Spinal cord (tissue), 9 donors: ENCODE measurements at regions not wholly inside any gene's neighbourhood (a gene's known extent, or its start where the extent isn't known, plus 50 kb on each side); places are given as distances from the start of the nearest gene placed in this dataset.
A peak's percentile ranks its signal among the peaks of the same experiment; 100 is the strongest.
"Not testable (repeated sequence)": the region's sequence is repeated elsewhere in the genome, so short reads cannot be mapped to it uniquely, and the experiment has no call there.

Experiments used
- DNase-seq, 6 donors: peaks; one replicate each; pipeline versions ENCODE4 v3.0.0 to v3.0.0-alpha.2; 2013 to 2015; ENCODE audit warnings: low spot score in 6 of 6, low read depth in 4 of 6
- H3K27ac ChIP-seq: one replicate; pipeline ENCODE4 v1.5.1; 2013; ENCODE audit warnings: low read depth, low read length, control low read depth
- H3K27me3 ChIP-seq: one replicate; pipeline ENCODE4 v1.6.1; 2013; ENCODE audit warnings: low read length; ENCODE audit not compliant: control insufficient read depth, insufficient read depth
- H3K36me3 ChIP-seq: one replicate; pipeline ENCODE4 v1.6.1; 2013; ENCODE audit warnings: low read length; ENCODE audit not compliant: control insufficient read depth, insufficient read depth
- H3K4me1 ChIP-seq: one replicate; pipeline ENCODE4 v1.6.1; 2013; ENCODE audit warnings: low read length; ENCODE audit not compliant: control insufficient read depth, insufficient read depth
- H3K4me3 ChIP-seq: one replicate; pipeline ENCODE4 v1.5.1; 2013; ENCODE audit warnings: low read depth, low read length, control low read depth
- H3K9me3 ChIP-seq: one replicate; pipeline ENCODE4 v1.6.1; 2013; ENCODE audit warnings: low read length; ENCODE audit not compliant: control insufficient read depth, insufficient read depth
- WGBS: methylation state at CpG from one replicate; pipeline ENCODE4 v1.1.5; 2013; ENCODE audit warnings: missing lambda C conversion rate; ENCODE audit not compliant: insufficient coverage; 5-methylcytosine and 5-hydroxymethylcytosine counted together
- donor health status: healthy.

DNA sequence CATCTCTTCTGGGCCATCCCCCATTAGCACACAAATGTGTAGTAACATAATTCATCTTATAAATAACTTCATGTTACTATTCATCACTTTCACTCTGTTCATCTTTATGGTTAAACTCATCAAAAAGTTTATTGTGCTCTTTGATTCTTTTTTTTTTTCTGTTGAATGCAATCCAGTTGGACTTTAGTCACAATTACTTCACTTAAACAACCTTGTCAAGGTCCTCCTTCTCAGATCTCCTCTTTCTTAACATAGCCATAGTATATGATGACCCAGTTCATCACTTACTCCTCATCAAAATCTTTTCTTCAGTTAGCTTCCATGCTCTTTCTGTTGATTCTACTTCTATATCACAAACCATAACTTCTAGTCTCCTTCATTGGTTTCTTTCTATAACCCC is 80.2 kb upstream of the ZC3H15 start:
- no peaks in the 10 kb centered on the region for H3K36me3 ChIP-seq
- H3K4me3 ChIP-seq = no peak overlapping the region
- H3K4me1 ChIP-seq = no peaks in the 10 kb centered on the region
- H3K27ac ChIP-seq = no peak overlapping the region
- no peak for DNase-seq
- H3K27me3 ChIP-seq = no peaks in the 10 kb centered on the region
- no peaks in the 10 kb centered on the region for H3K9me3 ChIP-seq

DNA sequence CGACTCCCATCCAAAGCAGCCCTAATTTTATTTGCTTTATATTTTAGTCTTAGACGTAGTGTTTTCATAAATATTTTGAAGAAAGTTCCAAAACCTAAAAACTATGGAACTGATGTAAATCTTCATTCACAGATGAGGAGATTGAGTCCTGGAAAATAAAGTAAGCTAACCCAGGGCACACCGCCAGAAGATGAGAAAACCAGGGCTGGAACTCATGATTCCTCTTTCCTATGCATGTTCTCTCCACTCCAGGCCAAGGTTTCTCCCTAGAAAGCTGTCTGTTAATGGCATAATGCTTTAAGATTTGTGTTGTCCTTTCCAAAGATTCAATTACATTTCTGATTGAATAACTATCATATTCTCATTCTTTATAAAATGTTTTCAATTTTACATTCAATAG is 78.4 kb upstream of the ZC3H15 start:
- H3K4me1 ChIP-seq = no peaks in the 10 kb centered on the region
- H3K9me3 ChIP-seq = no peaks in the 10 kb centered on the region
- no peaks in the 10 kb centered on the region for H3K36me3 ChIP-seq
- 100% methylated on average over 1 of the region's 3 CpGs for WGBS
- DNase-seq = no peak
- H3K27me3 ChIP-seq = no peaks in the 10 kb centered on the region
- H3K27ac ChIP-seq = no peak overlapping the region
- H3K4me3 ChIP-seq = no peak overlapping the region

DNA sequence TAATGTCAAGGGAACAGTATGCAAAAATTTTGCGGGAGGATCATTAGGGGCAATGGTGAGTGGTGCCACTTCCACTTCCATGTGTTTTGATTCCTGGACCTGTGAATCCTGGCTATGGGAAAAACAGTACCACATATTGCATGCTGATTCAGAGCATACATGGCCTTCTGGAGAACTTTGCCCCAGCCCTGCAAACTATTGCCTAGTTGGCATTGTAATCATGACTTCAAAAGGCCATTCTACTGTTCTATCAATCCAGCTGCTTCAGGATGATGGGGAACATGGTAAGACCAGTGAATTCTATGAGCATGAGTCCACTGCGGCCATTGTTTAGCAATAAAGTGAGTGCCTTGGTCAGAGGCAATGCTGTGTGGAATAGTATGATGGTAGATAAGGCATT is 75.3 kb upstream of the ZC3H15 start:
- Histone ChIP-seq H3K27me3 (no peaks in the 10 kb centered on the region), H3K9me3 (peaks cover 2% of the 10 kb centered on the region), H3K4me3 (no peak overlapping the region), H3K4me1 (no peaks in the 10 kb centered on the region), H3K27ac (no peak overlapping the region), H3K36me3 (no peaks in the 10 kb centered on the region)
- 100% methylated on average over 2 of the region's 2 CpGs for WGBS
- no peak for DNase-seq

DNA sequence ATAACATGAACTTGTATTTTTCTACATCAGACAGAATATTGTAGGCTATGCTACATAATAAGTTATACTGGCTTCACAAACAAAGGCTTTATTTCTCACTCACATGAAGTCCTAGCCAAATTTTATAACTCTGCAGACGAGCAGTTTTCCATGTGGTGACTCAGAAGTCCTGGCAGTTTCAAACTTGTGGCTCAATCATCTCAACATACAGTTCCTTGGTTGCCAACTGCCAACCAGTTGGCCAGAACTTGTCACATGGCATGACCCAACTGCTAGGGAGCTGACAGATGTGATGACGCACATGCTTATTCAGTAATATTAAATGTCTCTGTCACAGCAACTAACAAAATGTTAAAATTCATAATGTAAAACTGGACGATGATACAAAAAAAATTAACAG is 63.8 kb upstream of the ZC3H15 start:
- H3K9me3 ChIP-seq = no peaks in the 10 kb centered on the region
- H3K36me3 ChIP-seq = no peaks in the 10 kb centered on the region
- no peaks in the 10 kb centered on the region for H3K27me3 ChIP-seq
- peak in 1 of 6 donors; percentile 23 for DNase-seq
- no peaks in the 10 kb centered on the region for H3K4me1 ChIP-seq
- H3K27ac ChIP-seq = no peak overlapping the region
- 57% methylated on average over 1 of the region's 3 CpGs for WGBS
- H3K4me3 ChIP-seq = no peak overlapping the region

DNA sequence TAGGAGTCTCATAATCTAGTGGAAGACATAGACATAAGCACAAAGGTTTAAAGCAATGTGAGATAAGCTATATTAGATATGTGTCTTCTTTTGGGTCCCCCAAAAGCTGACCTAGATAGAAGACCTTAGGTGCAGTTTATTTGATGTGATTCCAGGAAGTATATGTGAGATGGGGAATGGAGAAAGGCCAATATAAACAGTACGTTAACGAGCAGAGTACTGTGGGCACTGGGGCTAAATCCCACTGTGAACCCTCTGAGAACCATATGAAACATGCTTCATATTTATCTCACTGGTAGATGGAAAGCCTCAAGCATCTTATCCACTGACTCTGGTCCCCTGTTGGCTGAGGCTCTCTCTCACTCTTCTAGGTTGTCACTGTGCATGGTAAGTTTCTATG is 62.6 kb upstream of the ZC3H15 start:
- no peak overlapping the region for H3K27ac ChIP-seq
- 80% methylated on average over 2 of the region's 2 CpGs for WGBS
- no peaks in the 10 kb centered on the region for H3K4me1 ChIP-seq
- no peak for DNase-seq
- H3K36me3 ChIP-seq = no peaks in the 10 kb centered on the region
- no peak overlapping the region for H3K4me3 ChIP-seq
- H3K9me3 ChIP-seq = no peaks in the 10 kb centered on the region
- no peaks in the 10 kb centered on the region for H3K27me3 ChIP-seq

DNA sequence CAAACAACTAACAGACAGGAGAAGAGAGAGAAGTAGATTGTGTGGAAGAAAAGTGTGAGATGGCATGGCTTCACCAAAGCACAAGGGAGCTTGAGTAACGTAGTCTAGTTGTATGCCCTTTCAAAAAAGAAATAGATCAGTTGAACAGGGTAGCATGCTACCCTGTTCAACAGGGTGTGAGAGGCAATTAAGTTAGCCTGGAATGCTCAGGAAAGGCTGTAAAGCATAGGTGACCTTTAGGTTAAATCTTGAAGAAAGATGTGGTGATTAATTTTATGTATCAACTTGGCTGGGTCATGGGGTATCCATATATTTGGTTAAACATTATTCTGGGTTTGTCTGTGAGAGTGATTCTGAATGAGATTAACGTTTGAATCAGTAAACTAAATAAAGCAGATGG is 61.8 kb upstream of the ZC3H15 start:
- H3K4me1 ChIP-seq = no peaks in the 10 kb centered on the region
- no peak overlapping the region for H3K27ac ChIP-seq
- 82% methylated on average over 1 of the region's 2 CpGs for whole genome bisulfite sequencing
- H3K4me3 ChIP-seq = no peak overlapping the region
- H3K36me3 ChIP-seq = no peaks in the 10 kb centered on the region
- no peak for DNase-seq
- no peaks in the 10 kb centered on the region for H3K9me3 ChIP-seq
- H3K27me3 ChIP-seq = no peaks in the 10 kb centered on the region

DNA sequence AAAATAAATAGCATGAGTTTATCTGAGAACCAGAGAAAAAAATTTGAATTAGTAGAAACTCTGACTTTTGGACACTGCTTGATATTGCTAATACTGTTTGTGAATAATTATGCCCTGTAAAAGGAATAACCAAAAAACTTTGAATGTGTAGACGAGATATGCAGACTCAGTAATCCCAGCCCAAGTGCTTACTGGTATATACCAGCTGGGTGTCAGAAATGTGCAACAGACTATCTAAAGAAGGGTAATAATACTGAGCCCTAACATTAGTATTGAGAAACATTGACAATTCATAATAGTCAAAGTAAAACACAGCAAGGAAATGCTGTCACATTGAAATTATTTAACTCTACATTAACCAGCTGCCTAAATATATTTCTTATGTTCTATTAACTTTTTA is 60.5 kb upstream of the ZC3H15 start:
- Histone ChIP-seq H3K27me3 (no peaks in the 10 kb centered on the region), H3K36me3 (no peaks in the 10 kb centered on the region), H3K9me3 (no peaks in the 10 kb centered on the region), H3K4me3 (no peak overlapping the region), H3K4me1 (no peaks in the 10 kb centered on the region), H3K27ac (no peak overlapping the region)
- DNase-seq = no peak
- no CpG with 5 or more reads among the region's 1 CpG for WGBS

DNA sequence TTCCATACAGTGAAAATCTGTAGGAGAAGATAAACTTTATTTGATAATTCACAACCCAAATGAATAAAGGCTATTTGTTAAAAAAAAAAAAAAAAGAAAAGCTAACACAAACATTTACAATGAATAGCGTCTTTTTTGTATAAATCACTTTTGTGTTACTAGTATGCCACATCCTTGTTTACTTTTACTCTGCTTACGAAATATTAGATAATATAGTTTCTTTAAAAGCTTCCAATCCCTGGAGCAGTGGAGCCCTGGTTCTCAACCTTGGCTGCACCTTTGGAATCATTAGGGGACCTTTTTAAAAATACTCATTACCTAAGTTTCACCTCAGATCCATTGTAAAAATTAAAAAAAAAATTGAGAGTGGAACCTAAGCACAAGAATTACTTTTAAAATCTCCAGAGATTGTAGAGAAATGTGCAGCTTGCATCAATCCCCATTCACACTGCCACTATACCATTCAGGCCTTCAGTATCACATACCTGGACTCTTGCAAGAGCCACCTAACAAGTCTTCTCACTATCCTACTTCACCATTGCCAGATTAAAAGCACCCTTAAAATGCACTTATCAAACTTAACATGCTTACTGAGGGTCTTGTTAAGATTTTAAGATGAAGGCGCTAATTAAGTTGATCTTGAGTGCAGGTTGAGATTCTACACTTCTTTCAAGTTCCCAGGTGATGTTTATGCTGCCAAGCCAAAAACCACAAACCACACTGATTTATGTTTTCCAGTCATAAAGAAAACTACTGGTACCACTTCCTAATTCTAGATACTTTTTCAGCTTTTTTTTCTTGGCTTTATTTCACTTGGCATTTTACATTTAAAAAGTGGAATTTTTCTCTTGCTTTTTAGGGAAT is 59.7 kb upstream of the ZC3H15 start:
- DNase-seq = no peak
- no CpG with 5 or more reads among the region's 3 CpGs for WGBS
- Histone ChIP-seq H3K9me3 (no peaks in the 10 kb centered on the region), H3K36me3 (no peaks in the 10 kb centered on the region), H3K4me3 (no peak overlapping the region), H3K27ac (no peak overlapping the region), H3K27me3 (no peaks in the 10 kb centered on the region), H3K4me1 (no peaks in the 10 kb centered on the region)

DNA sequence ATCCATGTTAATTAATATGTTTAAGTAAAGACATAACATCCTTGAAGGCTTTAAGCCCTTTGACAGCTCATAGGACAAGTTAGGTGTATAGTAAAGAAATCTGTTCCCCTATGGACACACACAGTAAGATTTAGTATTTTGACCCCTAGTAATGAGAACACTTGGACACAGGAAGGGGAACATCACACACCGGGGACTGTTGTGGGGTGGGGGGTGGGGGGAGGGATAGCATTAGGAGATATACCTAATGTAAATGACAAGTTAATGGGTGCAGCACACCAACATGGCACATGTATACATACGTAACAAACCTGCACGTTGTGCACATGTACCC is 59.1 kb upstream of the ZC3H15 start:
- H3K27ac ChIP-seq, DNase-seq, H3K9me3 ChIP-seq, H3K4me1 ChIP-seq, H3K27me3 ChIP-seq, H3K4me3 ChIP-seq, H3K36me3 ChIP-seq: not testable (repeated sequence)
- WGBS = no CpG with 5 or more reads among the region's 3 CpGs

DNA sequence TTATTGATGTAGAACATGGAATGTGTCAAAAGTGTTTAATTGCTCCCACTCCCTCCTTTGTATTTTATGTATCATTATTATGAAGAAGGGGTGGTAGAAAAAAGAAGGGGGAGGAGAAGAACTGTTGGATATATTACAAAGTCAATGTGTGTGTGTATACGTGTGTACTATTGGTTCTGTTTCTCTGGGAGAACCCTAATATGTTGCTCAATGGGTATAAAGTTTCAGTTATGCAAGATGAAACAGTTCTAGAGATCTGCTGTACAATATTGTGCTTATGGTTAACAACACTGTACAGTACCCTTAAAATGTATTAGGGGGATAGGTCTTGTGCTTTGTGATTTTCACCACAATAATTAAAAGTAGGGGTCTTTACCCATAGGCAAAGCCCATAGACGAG is 58.1 kb upstream of the ZC3H15 start:
- Histone ChIP-seq H3K36me3 (no peaks in the 10 kb centered on the region), H3K4me1 (no peaks in the 10 kb centered on the region), H3K27ac (no peak overlapping the region), H3K27me3 (no peaks in the 10 kb centered on the region), H3K9me3 (no peaks in the 10 kb centered on the region), H3K4me3 (no peak overlapping the region)
- no CpG with 5 or more reads among the region's 2 CpGs for WGBS
- DNase-seq = no peak
